D341Med (cell line): ENCODE measurements at regions not wholly inside any gene's neighbourhood (a gene's known extent, or its start where the extent isn't known, plus 50 kb on each side); places are given as distances from the start of the nearest gene placed in this dataset.
"Not testable (repeated sequence)": the region's sequence is repeated elsewhere in the genome, so short reads cannot be mapped to it uniquely, and the experiment has no call there.

Source experiments
- DNase-seq: peaks from one replicate; pipeline ENCODE4 v3.0.0; 2012; ENCODE audit warnings: low spot score

DNA sequence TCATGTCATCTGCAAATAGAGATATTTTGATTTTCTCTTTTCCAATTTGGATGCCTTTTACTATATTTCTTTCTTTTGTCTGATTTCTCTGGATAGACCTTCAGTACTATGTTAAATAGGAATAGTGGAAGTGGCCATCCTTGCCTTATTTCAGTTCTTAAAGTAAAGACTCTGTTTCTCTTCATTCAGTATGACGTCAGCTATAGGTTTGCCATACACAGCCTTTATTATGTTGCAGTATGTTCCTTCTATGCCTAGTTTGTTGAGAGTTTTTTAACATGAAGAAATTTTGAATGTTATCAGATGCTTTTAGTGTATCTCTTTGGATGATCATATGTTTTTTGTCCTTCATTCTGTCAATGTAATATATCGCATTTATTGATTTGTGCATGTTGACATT is 566.7 kb upstream of the ROBO1 start:
- no peak for DNase-seq

DNA sequence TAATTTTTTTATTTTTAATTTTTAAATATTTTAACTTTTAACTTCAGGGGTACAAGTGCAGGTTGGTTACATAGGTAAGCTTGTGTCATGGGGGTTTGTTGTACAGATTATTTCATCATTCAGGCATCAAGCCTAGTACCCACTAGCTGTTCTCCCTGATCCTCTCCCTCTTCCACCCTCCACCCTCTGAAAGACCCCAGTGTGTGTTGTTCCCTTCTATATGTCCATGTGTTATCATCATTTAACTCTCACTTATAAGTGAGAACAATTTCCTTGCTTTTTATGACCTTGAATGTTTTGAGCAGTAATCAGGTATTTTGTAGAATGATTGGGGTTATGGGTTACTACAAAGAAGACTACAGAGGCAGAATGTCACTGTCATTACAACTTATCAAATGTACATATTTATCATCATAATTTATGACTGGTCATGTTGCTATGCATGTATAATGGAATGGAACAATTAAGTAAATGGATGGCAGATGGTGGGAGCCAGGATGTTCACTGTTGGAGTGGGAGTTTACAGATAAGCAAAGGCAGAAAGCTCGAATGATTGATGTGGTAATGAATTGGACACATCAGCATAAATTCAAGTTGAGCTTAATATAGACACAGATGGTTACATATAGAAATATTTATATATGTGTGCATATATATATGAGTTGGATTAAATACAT is 563.8 kb upstream of the ROBO1 start:
- DNase-seq = no peak

DNA sequence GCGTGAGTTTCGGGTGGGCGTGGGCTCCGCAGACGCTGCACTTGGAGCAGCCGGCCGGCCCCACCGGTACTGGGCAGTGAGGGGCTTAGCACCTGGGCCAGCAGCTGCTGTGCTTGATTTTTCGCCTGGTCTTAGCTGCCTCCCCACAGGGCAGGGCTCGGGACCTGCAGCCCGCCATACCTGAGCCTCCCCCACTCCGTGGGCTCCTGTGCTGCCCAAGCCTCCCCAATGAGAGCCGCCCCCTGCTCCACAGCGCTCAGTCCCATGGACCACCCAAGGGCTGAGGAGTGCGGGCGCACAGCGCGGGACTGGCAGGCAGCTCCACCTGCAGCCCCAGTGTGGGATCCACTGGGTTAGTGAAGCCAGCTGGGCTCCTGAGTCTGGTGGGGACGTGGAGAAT is 546.7 kb upstream of the ROBO1 start:
- DNase-seq = not testable (repeated sequence)

DNA sequence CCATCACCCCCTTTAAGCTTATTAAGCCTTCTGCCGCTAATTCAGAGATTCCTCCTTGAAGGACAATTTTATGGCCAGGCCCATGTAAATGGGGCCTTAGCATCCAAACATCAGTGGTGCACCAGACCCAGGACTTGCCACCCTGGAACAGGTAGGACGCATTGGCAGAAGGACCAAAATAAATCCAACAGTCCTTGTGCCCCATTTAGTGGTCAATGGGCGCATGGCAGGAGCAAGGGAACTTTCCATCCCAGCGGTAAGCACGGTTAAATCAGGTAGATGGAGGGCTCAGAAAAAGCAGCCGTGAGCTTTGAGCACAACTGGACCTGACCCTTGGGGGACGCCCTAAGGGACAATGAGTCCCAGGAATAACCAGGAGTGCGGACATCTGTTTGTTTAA is 540.8 kb upstream of the ROBO1 start:
- no peak for DNase-seq

DNA sequence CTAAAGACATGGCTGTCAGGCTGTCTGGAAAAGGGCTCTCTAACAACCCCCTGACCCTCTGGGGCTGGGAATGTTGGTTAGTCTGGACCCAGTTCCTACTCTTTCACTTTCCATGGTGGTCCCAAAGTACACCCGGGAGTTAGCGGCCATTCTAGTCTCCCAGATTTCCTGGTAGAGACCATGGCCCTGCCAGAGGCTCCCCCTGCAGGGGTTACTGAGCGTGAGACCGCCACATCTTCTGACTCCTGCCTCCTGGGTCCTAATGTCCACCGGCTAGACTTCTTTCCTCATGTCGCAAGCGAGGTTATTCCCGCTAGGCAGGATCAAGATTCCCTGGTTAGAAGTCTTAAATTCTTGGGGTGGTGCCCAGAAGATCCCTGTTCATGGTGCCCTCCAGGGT is 540.0 kb upstream of the ROBO1 start:
- no peak for DNase-seq

DNA sequence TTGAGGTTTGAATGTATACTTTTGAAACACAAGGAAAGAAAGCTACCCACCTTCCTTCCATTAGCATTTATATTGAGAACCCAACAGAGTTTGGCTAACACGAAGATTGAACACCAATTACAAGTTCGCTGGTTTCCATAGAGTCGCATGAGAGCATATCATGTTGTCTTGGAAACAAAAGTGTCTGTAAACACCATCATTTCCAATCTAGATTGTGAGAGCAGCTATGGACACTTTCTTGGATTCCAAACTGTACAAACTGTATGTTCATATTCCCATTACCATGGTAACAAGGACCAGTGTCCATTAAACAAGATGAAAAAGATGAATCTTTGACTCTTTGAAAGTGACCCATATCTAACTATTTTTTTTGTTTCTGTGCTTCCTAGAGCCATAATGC is 529.9 kb upstream of the ROBO1 start:
- DNase-seq = no peak

DNA sequence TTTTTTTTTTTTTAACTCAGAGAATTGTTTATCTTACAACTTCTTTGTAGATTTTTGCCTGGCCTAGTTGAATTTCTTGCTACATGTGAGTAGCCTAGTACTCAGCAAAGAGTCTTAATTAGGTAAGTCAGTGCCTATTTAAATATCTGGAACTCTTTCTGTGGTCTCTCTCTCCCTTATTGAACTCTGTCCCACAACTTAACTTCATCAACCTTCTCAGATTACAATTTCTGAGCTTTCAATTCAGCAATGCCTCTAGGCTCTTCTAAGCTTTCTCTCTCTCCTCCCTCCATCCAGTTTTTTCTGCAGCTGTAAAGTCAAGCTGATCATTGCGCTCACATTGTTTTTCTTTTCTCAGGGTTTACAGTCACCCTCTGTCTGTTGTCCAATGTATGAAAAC is 517.6 kb upstream of the ROBO1 start:
- DNase-seq = no peak

DNA sequence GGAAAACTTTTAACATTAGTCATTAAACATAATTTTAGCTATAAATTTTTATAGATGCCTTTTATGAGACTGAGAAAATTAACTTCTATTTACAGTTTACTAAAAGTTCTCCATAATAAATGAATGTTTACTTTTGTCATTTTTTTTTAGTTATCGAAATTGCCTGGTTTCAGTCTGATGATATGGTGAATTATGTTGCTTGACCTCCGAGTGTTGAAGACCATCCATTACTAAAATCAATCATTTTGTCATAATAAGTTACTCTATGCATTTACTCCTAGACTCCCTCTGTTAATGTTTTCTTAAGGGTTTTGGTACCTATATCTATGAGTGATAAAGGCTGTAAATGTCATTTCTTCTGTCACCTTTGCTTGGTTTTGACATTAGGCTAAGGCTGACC is 516.0 kb upstream of the ROBO1 start:
- DNase-seq = no peak

DNA sequence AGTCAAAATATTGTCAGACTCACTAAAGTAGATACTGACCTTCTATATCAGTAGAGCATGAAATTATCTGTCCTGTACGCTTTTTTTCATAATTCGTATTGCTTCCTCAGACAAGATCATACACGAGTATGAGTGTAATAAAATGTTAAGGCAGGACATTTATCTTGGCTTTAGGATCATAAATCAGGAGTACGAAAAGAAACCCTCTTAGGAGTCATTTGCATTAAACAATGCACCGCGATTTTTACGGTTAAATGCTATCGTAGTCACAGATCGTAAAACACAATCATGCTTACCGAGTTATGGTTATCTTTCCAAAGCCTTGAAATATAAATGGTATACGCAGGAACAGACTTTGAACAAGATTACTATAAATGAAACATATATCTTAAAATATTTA is 510.3 kb upstream of the ROBO1 start:
- no peak for DNase-seq

DNA sequence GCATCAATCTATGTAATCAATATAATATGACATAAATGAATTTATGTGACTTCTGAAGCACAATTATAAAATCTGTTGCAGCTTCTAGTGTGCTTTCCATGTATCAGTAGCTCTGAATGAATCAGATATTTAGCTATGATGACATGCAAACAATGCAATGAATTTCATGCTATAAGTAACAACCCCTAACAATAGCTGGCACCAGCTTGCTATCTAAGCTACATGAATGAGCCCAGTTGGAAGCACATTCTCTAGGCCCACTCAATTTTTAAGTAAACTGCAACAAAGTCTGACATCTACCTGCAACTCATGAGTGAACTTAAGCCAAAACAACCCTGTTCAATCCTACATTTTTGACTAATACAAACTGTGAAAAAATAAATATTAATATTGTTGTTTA is 507.3 kb upstream of the ROBO1 start:
- DNase-seq = no peak

DNA sequence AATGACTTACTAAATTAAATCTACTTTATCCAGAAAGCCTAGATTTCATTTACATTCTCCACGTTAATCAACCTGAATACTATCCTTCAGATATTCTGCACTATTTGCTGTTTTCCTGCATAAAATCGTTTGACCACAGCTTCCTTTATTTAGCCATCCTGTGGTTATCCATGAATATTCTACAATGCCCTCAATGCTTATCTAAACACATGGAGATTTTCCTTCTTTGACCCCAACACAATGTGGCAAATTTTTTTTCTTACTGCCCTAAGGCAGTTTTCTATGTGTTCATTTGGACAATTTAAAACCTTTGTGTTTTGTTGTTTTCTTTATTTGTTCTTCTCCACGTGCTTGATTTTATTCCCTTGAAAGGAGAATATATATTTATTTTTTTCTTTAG is 495.5 kb upstream of the ROBO1 start:
- no peak for DNase-seq

DNA sequence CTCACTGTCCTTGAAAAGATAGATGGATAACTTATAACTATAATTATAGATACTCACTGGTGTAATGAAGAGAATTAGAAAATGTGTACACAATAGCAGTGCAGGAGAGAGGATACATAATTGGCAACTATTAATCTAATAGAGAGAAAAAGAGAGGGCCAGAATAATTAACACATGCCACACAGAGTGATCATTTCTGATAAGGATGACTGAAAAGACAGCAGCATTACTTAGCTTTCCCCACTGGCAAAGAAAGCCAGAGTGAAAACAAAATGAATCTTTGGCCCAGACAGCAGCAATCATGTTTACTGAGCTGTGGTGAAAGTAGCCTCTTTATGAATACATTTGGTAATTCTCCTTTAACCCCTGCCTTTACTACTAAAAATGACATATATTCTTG is 493.3 kb upstream of the ROBO1 start:
- no peak for DNase-seq

DNA sequence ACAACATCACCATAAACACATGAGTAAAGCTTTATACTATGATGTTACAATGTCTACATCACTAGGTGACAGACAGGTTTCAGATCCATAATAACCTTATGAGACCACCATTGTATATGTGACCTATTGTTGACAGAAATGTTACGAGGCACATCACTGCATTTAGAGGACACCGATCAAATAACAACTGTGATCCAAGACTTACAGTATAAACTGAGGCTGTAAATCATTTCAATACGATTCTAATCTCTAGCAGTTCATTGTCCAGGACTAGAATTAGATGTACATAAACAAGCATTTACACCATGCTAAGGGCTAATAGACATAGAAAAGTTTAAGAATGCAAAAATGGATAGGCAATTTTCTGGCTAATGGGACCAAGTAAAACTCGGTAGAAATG is 491.9 kb upstream of the ROBO1 start:
- no peak for DNase-seq

DNA sequence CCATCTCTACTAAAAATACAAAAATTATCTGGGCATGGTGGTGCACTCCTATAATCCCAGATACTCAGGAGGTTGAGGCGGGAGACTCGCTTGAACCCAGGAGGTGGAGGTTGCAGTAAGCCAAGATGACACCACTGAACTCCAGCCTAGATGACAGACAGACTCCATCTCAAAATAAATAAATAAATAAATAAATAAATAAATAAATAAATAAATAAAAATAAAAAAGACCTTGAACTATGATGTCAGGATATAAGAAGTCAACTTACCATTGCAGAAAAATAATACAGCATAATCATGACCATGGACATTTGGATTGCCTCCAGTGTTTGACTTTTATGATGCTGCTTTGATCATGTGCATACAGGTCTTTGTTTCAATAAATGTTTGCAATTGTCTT is 484.3 kb upstream of the ROBO1 start:
- no peak for DNase-seq

DNA sequence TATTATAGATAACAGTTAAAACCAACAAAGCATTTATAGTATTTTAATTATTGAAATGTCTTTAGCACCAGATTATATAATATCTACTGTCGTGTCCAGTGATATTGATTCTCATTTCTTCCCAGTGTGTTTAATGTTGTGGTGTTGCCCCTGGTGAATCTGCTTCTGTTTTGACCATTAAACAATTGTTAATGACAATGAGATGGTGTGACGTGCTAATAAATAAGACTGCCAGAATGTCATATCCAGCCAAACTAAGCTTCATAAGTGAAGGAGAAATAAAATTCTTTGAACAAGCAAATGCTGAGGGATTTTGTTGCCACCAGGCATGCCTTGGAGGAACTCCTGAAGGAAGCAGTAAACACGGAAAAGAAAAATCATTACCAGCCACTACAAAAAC is 480.0 kb upstream of the ROBO1 start:
- no peak for DNase-seq

DNA sequence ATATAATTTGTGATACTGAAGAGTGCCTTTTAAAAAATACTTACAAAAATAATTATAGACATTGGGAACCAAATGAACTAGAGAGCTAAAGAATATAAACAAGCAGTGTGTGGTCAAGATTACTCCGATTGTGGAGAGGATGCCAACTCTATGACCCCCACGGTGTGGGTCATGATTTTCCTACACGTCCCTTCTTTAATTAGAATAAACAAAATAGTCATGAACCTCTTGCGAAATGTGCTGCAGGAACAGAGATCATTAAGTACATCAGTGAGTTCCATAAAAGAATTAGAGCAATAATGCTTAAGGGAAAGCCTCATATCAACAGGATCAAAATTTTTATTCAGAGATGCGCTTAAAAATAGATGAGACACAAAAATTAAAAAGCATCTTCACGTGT is 476.6 kb upstream of the ROBO1 start:
- no peak for DNase-seq

DNA sequence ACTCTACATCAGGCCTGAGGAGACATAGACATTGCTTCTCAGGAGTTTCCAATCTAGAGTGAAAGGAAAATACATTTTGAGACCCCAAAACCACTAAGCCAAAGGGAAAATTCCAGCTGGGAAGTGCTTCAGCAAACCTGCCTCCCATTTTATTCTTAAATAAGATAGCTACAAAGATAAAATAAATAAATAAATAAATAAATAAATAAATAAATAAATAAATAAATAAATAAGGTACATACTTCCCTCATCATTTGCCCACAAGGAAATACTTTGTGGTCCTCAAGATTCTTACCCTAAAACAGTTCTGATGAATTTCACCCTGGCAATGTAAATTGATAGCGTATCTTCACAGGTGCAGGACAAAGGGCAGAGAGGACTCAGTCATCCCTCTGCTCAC is 474.0 kb upstream of the ROBO1 start:
- DNase-seq = no peak

DNA sequence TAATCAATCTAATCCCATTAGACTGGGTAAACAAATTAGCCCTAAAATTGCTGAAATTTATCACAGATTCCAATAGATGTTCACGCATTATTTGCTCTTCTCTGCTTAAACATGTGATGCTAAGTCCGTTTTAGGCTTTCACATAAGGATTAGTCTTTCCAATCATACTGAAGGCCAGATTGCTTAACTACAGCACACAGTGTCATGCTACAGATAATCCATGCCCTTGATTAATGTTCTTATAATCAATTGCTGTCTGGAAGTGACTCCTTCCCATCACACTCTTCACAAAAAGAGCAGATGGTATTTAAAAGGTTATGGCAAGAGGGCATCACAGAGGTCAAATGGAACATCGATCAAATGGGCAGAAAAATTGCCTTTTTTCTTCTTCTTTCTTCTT is 471.5 kb upstream of the ROBO1 start:
- DNase-seq = no peak

DNA sequence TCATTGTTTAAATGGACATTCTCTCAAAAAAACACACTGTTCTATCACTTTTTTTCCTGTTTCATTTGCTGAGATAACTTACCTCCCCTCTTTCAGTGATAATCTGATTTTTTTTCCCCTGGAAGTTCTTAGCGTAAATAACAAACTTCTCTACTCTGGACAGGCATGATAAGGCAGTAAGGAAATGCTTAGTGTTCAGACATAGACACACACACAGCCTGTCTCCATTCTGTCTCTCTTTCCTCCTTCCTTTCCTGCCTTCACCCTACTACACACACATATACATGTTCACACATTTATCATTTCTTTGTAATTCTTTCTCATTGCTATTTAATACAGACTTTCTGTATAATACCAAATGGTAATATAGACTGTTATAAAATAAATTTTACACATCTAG is 470.8 kb upstream of the ROBO1 start:
- no peak for DNase-seq

DNA sequence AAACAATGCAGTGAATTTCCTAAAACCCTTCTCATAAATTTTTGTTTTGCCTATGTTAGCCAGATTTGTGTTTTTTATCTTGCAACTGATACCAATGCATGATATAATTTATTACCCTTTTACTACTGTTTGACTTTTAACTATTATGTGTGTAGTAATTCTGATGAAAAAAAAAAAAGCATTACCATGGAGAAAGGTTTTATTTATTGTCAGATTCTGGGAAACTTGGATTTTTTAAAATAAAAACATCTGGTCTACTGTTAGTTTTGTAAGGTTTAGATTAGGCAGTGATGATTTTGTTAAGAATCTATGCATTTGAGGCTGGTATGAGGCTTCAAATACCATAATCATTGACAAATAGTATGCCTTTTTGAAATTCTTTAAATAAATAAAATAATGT is 470.4 kb upstream of the ROBO1 start:
- DNase-seq = no peak

DNA sequence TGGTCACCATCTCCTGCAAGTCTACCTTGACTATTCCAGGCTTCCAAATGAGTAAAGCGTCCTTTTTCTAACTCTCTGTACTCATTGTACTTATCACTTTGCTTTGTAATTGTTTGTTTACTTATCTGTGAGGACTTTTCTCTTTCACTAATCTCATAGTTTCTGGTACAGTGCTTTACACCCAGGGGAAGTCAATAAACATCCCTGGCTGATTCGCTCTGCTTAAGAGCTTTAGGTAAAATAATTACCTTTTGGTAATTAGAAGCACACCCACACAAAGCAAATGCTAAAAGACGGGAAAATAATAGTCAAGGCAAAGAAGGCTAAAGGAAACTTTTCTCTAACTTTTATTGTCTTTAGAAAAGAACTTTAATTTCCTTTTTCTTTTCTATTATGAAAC is 466.9 kb upstream of the ROBO1 start:
- DNase-seq = no peak

DNA sequence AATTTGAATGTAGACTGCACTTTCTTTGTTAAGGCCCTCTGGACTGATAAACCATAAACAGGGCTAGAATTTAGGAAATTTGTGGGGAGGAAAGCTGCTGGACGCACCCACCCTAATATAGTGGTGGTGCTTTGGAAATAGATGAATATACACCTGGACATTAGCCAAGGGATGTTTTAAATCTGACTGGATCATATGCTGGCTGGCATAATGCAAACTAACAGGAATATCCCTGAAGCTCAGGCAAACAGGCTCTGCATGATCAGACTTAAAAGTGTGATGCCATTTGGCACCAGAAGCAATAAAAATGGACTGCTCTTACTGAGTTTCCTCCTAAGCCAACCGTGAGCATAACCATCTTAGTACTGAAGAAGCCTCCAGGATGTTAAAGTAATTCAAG is 465.8 kb upstream of the ROBO1 start:
- DNase-seq = no peak

DNA sequence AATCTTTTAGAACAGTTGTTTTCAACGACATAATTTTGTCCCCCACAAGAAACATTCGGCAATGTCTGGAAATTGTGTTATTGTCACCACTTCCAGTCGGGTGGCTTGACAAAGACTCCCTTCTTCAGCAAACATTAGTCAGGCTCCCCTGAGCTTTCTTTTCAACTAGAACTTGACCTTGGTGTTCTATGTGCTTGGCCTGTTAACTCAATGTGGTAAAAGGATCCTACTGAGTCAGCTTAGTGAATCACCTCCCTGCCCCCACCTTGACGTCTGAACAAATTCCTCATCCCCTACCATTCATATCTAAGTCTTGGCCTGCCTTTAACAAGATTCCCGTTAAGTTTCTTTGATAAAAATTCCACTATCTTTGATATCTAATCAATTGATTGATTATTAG is 465.0 kb upstream of the ROBO1 start:
- no peak for DNase-seq

DNA sequence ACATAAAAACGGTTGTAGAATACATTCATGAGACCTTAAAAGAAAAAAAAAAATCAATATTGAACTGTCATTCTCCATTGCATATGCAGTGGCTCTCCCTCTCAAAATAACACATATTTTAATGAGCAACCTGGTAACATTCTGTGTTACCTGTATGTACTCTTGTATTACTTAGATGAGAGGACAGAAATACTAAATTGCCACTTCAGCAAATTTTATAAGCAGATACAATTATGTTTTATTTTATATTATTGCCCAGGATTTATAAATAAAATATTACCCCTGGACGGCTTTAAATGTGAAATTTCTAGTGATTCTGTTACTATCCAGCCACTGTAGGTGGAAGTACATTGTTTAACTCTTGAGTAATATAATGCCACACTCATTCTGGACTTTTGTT is 463.2 kb upstream of the ROBO1 start:
- DNase-seq = no peak

DNA sequence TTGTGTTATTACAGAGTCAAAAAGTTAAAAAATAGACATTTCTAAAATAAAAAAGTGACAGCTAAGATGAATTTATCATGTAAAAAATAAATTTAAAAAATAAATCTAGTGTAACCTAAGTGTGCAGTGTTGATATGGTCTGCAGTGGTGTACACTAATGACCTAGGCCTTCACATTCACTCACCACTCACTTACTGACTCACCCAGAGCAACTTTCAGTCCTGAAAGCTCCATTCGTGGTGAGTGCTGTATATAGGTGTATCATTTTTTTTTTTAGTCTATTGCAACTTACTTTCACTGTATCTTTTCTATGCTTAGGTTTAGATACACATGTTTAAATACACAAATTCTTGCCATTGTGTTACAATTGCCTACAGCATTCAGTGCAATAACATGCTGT is 459.4 kb upstream of the ROBO1 start:
- no peak for DNase-seq
